Epithelial cell of esophagus (primary cell): ENCODE measurements at regions not wholly inside any gene's neighbourhood (a gene's known extent, or its start where the extent isn't known, plus 50 kb on each side); places are given as distances from the start of the nearest gene placed in this dataset.

Experiments used
- DNase-seq: peaks from one replicate; pipeline ENCODE4 v3.0.0; 2010; ENCODE audit warnings: low read depth
- H3K4me3 ChIP-seq: 2 replicates; pipeline ENCODE4 v1.5.1; 2011; ENCODE audit warnings: mild to moderate bottlenecking, low read length, control low read depth
- CTCF ChIP-seq: IDR thresholded peaks from 2 replicates; pipeline ENCODE4 v1.5.1; 2011; ENCODE audit warnings: low read depth, mild to moderate bottlenecking, low read length, control low read depth, inconsistent platforms; ENCODE audit not compliant: insufficient read depth; ENCODE audit errors: missing control alignments

GRCh38 chr15:67981848-67982247, 72.3 kb upstream of the PIAS1 start:
- TF ChIP-seq CTCF: no peak
- no peak overlapping the region for H3K4me3 ChIP-seq
- DNase-seq: no peak

- no peak for DNase-seq
- TF ChIP-seq CTCF: no peak
- no peak overlapping the region for H3K4me3 ChIP-seq
Observed at GRCh38 chr15:67991706-67992105, 62.4 kb upstream of the PIAS1 start.

- H3K4me3 ChIP-seq: no peak overlapping the region
- TF ChIP-seq CTCF: no peak
- DNase-seq: no peak
Observed at GRCh38 chr15:67992411-67992810, 61.7 kb upstream of the PIAS1 start.

DNA sequence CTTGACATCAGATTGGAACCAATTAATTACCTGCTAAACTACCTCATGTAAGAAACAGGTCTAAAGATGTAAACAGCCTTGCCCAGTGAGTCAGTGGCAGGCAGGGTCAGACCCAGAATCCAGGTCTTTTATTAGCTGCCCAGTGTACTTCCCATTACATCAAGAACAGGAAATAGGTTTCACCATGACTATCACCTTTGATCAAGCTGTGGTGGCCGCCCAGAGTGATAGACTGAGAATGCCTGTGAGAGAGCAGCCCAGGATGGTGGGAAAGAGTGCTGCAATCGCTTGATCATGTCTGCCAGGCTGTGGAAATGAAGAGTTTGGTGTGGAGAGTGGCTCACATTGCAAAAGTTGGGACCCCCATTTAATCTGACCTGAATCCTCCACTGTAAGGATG, 61.3 kb upstream of the PIAS1 start:
- TF ChIP-seq CTCF: no peak
- H3K4me3 ChIP-seq: no peak overlapping the region
- peak; percentile 56 for DNase-seq

DNA sequence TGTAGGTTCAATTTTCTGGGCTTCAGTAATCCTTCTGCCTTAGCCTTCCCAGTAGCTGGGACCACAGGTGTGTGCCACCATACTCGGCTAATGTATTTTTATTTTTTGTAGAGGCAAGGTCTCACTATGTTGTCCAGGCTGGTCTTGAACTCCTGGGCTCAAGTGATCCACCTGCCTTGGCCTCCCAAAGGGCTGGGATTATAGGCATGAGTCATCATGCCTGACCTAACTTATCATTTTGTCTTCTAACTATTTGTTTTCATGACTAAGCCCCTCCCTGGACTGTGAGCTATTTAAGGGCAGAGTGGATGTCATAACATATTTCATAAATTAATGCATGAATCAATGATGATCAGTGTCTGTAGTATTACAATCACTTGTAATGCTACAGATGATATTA, 56.1 kb upstream of the PIAS1 start:
- TF ChIP-seq CTCF: no peak
- no peak overlapping the region for H3K4me3 ChIP-seq
- DNase-seq: peak; percentile 94

GRCh38 chr15:67998599-67999133, 55.4 kb upstream of the PIAS1 start:
- peak; percentile 87 for DNase-seq
- H3K4me3 ChIP-seq: no peak overlapping the region
- TF ChIP-seq CTCF: no peak

- peak; percentile 6 for DNase-seq
- TF ChIP-seq CTCF: no peak
- H3K4me3 ChIP-seq: no peak overlapping the region
Observed at GRCh38 chr15:67999320-68000100, 54.6 kb upstream of the PIAS1 start.
